ENCODE measurements at regions not wholly inside any gene's neighbourhood (a gene's known extent, or its start where the extent isn't known, plus 50 kb on each side); places are given as distances from the start of the nearest gene placed in this dataset.

DNA sequence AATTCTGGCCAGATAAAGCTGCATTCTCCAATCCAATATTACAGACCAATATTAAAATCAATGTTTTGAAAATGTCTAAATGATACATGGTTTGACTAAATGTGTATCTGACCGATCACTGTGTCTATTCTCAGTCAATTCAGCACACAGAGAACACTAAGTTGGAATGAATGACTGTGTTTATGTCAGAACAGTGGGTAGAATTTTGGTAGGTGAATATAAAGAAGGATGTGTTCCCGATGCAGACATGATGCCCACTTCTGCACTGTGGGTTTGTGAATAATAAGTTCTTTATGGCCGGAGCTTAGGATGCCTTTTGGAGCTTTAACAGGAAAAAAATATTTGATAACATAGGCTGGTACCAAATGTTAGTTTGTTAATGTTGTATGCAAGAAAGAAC is 113.2 kb upstream of the GIMD1 start:
- TF ChIP-seq CTCF (IDR thresholded peaks at IDR 0.05; ENCODE audit: insufficient read depth, low read length, poor library complexity, severe bottlenecking) (no peak), EZH2phosphoT487 (conservative IDR thresholded peaks at IDR 0.05; ENCODE audit: low read length) (no peak)

All from SU-DHL-6 (cell line).